CD14-positive monocyte (primary cell): ENCODE measurements at regions not wholly inside any gene's neighbourhood (a gene's known extent, or its start where the extent isn't known, plus 50 kb on each side); places are given as distances from the start of the nearest gene placed in this dataset.

ENCODE experiments used
- DNase-seq, 3 donors: peaks; one replicate each; pipeline ENCODE4 v3.0.0-alpha.2; 2011 to 2022
- H2AFZ ChIP-seq: 2 replicates; pipeline ENCODE4 v1.6.0; 2012; ENCODE audit warnings: mild to moderate bottlenecking, low read depth, low read length, inconsistent platforms; ENCODE audit not compliant: insufficient read depth, poor library complexity, severe bottlenecking
- H3K27ac ChIP-seq, 2 donors: 1 replicate in 1 of 2; 2 replicates in 1 of 2; pipeline ENCODE4 v1.5.1; 2012 to 2013; ENCODE audit warnings: low read length in 2 of 2, control low read depth in 1 of 2, inconsistent platforms in 1 of 2, low read depth in 1 of 2, mild to moderate bottlenecking in 1 of 2
- H3K27me3 ChIP-seq, 2 donors: one replicate each; pipeline versions ENCODE4 v1.6.0 to v1.6.1; 2011 to 2013; ENCODE audit warnings: low read length in 2 of 2; ENCODE audit not compliant: control insufficient read depth in 2 of 2, insufficient read depth in 2 of 2
- H3K36me3 ChIP-seq, 2 donors: replicated peaks in 1 of 2; 1 replicate in 1 of 2; 2 replicates in 1 of 2; pipeline versions ENCODE4 v1.5.1 to v1.6.1; 2012 to 2013; ENCODE audit warnings: low read length in 2 of 2, control low read depth in 1 of 2, inconsistent platforms in 1 of 2, mild to moderate bottlenecking in 1 of 2; ENCODE audit not compliant: insufficient read depth in 2 of 2, control insufficient read depth in 1 of 2
- H3K4me1 ChIP-seq, 2 donors: 1 replicate in 1 of 2; 2 replicates in 1 of 2; pipeline versions ENCODE4 v1.5.1 to v1.6.1; 2012 to 2013; ENCODE audit warnings: low read length in 2 of 2, control low read depth in 1 of 2, inconsistent platforms in 1 of 2, mild to moderate bottlenecking in 1 of 2, moderate library complexity in 1 of 2; ENCODE audit not compliant: insufficient read depth in 2 of 2, control insufficient read depth in 1 of 2
- H3K4me2 ChIP-seq: replicated peaks from 2 replicates; pipeline ENCODE3; 2012; ENCODE audit warnings: low read length, moderate library complexity, mild to moderate bottlenecking; ENCODE audit not compliant: poor library complexity, severe bottlenecking; ENCODE audit errors: extremely low read depth
- H3K4me3 ChIP-seq, 3 experiments: fragments of 200-600 bp in 1 of 3; sonication (generic) in 1 of 3; replicated peaks in 1 of 3; 1 replicate in 2 of 3; 2 replicates in 1 of 3; pipeline ENCODE4 v1.5.1; 2011 to 2013; ENCODE audit warnings: low read length in 3 of 3, mild to moderate bottlenecking in 3 of 3, control low read depth in 2 of 3, low read depth in 2 of 3, inconsistent platforms in 1 of 3, moderate library complexity in 1 of 3
- H3K79me2 ChIP-seq: 2 replicates; pipeline ENCODE4 v1.6.0; 2012; ENCODE audit warnings: mild to moderate bottlenecking, control low read depth, inconsistent platforms, low read length, moderate library complexity; ENCODE audit not compliant: insufficient read depth
- H3K9ac ChIP-seq: 2 replicates; pipeline ENCODE4 v1.6.0; 2017; ENCODE audit warnings: low read length, mild to moderate bottlenecking; ENCODE audit not compliant: insufficient read depth, poor library complexity, severe bottlenecking
- H3K9me3 ChIP-seq, 2 donors: replicated peaks in 1 of 2; 1 replicate in 1 of 2; 2 replicates in 1 of 2; pipeline versions ENCODE4 v1.5.1 to v1.6.1; 2012 to 2013; ENCODE audit warnings: low read length in 2 of 2, control low read depth in 1 of 2; ENCODE audit not compliant: control insufficient read depth in 1 of 2, insufficient read depth in 1 of 2
- H4K20me1 ChIP-seq: 2 replicates; pipeline ENCODE4 v1.6.0; 2012; ENCODE audit warnings: mild to moderate bottlenecking, low read length, control low read depth, moderate library complexity; ENCODE audit not compliant: insufficient read depth
- H3K27ac Mint-ChIP-seq, 7 donors: one replicate each; pipeline ENCODE4 v1.8.0; 2020; ENCODE audit warnings: mild to moderate bottlenecking in 7 of 7, mixed read lengths in 7 of 7, moderate library complexity in 6 of 7, inconsistent platforms in 2 of 7
- H3K27me3 Mint-ChIP-seq, 3 donors: one replicate each; pipeline ENCODE4 v1.8.0; 2021 to 2022; ENCODE audit warnings: low read depth in 3 of 3, mild to moderate bottlenecking in 3 of 3, mixed read lengths in 3 of 3, moderate library complexity in 3 of 3, inconsistent platforms in 1 of 3
- H3K36me3 Mint-ChIP-seq, 2 donors: one replicate each; pipeline ENCODE4 v1.8.0; 2020; ENCODE audit warnings: mixed read lengths in 2 of 2, inconsistent platforms in 1 of 2, mild to moderate bottlenecking in 1 of 2
- H3K4me1 Mint-ChIP-seq: one replicate; pipeline ENCODE4 v1.8.0; 2020; ENCODE audit warnings: mild to moderate bottlenecking, mixed read lengths
- H3K4me3 Mint-ChIP-seq, 2 donors: one replicate each; pipeline ENCODE4 v1.8.0; 2020; ENCODE audit warnings: mild to moderate bottlenecking in 2 of 2, mixed read lengths in 2 of 2, moderate library complexity in 1 of 2
- H3K9me3 Mint-ChIP-seq, 7 donors: one replicate each; pipeline ENCODE4 v1.8.0; 2020 to 2022; ENCODE audit warnings: mixed read lengths in 7 of 7, mild to moderate bottlenecking in 6 of 7, moderate library complexity in 6 of 7, inconsistent platforms in 2 of 7
- WGBS: methylation state at CpG from one replicate; pipeline ENCODE4 v1.1.5; 2013; ENCODE audit warnings: missing lambda C conversion rate; ENCODE audit not compliant: insufficient coverage; 5-methylcytosine and 5-hydroxymethylcytosine counted together
- intact Hi-C, 2 donors: fragments of 100-400 bp; cut with micrococcal nuclease; formaldehyde crosslinking; loops; one replicate each; pipeline versions ENCODE4 v1.15.0 to v1.15.1; 2023
- TF ChIP-seq, protein P1 (sequence below): fragments of 200-600 bp; IDR thresholded peaks from one replicate; pipeline ENCODE4 v1.8.0; 2022; ENCODE audit warnings: antibody characterized with exemption, mild to moderate bottlenecking

- intact Hi-C loops, result no loop called here
- H3K4me1 Mint-ChIP-seq, result no peaks in the 10 kb centered on the region
- no peaks in the 10 kb centered on the region for H3K79me2 ChIP-seq
- no peaks in the 10 kb centered on the region for H4K20me1 ChIP-seq
- no CpG with 5 or more reads among the region's 3 CpGs for WGBS
- no peak overlapping the region for H2AFZ ChIP-seq
- peaks cover 0 to 3% (median under 1%) of the 10 kb centered on the region in 3 donors for H3K27me3 Mint-ChIP-seq
- H3K9me3 Mint-ChIP-seq, result peaks cover 0 to 11% (median 4%) of the 10 kb centered on the region in 7 donors
- H3K4me3 Mint-ChIP-seq, result no peak overlapping the region
- no peak overlapping the region for H3K27ac Mint-ChIP-seq
- H3K4me1 ChIP-seq, result no peaks in the 10 kb centered on the region
- H3K36me3 ChIP-seq, result no peaks in the 10 kb centered on the region
- H3K4me2 ChIP-seq, result no peak overlapping the region
- no peaks in the 10 kb centered on the region for H3K27me3 ChIP-seq
- no peaks in the 10 kb centered on the region for H3K9me3 ChIP-seq
- H3K4me3 ChIP-seq, result no peak overlapping the region
- H3K36me3 Mint-ChIP-seq, result no peaks in the 10 kb centered on the region
- no peak overlapping the region for H3K9ac ChIP-seq
- TF ChIP-seq, protein P1, sequence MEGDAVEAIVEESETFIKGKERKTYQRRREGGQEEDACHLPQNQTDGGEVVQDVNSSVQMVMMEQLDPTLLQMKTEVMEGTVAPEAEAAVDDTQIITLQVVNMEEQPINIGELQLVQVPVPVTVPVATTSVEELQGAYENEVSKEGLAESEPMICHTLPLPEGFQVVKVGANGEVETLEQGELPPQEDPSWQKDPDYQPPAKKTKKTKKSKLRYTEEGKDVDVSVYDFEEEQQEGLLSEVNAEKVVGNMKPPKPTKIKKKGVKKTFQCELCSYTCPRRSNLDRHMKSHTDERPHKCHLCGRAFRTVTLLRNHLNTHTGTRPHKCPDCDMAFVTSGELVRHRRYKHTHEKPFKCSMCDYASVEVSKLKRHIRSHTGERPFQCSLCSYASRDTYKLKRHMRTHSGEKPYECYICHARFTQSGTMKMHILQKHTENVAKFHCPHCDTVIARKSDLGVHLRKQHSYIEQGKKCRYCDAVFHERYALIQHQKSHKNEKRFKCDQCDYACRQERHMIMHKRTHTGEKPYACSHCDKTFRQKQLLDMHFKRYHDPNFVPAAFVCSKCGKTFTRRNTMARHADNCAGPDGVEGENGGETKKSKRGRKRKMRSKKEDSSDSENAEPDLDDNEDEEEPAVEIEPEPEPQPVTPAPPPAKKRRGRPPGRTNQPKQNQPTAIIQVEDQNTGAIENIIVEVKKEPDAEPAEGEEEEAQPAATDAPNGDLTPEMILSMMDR, result no peak
- no peak overlapping the region for H3K27ac ChIP-seq
- no peak for DNase-seq
These were observed 136.7 kb downstream of the PCTP start for GRCh38 chr17:55887531-55887930.

DNA sequence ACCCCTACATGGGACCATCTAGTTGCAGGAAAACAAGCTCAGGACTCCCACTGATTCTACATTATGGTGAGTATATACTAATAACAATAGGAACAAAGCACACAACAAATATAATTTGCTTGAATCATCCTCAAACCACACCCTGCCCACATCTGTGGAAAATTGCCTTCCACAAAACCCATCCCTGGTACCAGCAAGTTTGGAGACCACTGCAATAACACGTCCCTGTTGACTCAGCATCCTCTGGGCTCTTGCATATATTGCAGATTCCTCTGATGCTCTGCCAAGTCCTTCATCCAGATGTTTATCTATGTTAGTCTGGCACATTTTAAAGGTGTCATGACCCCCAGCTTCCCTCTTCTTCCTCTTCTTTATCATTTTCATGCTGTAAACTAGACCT lies 138.4 kb downstream of the PCTP start:
- no peak overlapping the region for H3K4me3 Mint-ChIP-seq
- H3K36me3 Mint-ChIP-seq, result no peaks in the 10 kb centered on the region
- peaks cover 2 to 4% (median 3%) of the 10 kb centered on the region in 3 donors for H3K27me3 Mint-ChIP-seq
- no peak overlapping the region for H3K4me2 ChIP-seq
- H3K9me3 ChIP-seq, result no peaks in the 10 kb centered on the region
- H3K4me1 ChIP-seq, result no peaks in the 10 kb centered on the region
- no peak overlapping the region for H3K27ac ChIP-seq
- intact Hi-C loops, result no loop called here
- no peaks in the 10 kb centered on the region for H3K36me3 ChIP-seq
- no peak for DNase-seq
- H3K9me3 Mint-ChIP-seq, result peaks cover 0 to 9% (median 4%) of the 10 kb centered on the region in 7 donors
- H3K4me3 ChIP-seq, result no peak overlapping the region
- TF ChIP-seq, protein P1, result no peak
- no peaks in the 10 kb centered on the region for H3K4me1 Mint-ChIP-seq
- no peak overlapping the region for H3K27ac Mint-ChIP-seq
- no peak overlapping the region for H3K9ac ChIP-seq
- H4K20me1 ChIP-seq, result no peaks in the 10 kb centered on the region
- no CpG with 5 or more reads among the region's 1 CpG for WGBS
- no peaks in the 10 kb centered on the region for H3K79me2 ChIP-seq
- no peaks in the 10 kb centered on the region for H3K27me3 ChIP-seq
- H2AFZ ChIP-seq, result no peak overlapping the region
